Endothelial cell of umbilical vein (primary cell): ENCODE measurements at regions not wholly inside any gene's neighbourhood (a gene's known extent, or its start where the extent isn't known, plus 50 kb on each side); places are given as distances from the start of the nearest gene placed in this dataset.

ENCODE experiments used
- BruUV-seq: library from RNA; stranded (reverse); fragments of 400-500 nt; replicated peaks from 2 replicates; lab custom pipeline; 2021; lab: Mats Ljungman, UMichigan
- CTCF ChIA-PET: fragments of 300-600, 350-600 bp; sonication (Branson Sonifier 250); formaldehyde crosslinking; loops from one replicate; lab custom pipeline; 2021; ENCODE audit warnings: antibody characterized with exemption, inconsistent platforms; lab: Charles Lee
- POLR2A ChIA-PET: fragments of 300-600, 350-600 bp; sonication (Branson Sonifier 250); formaldehyde crosslinking; loops from one replicate; lab custom pipeline; 2021; ENCODE audit warnings: antibody characterized with exemption, inconsistent platforms; lab: Charles Lee
- DNase-seq: peaks from one replicate; pipeline ENCODE4 v3.0.0-alpha.2; 2011; ENCODE audit warnings: low read depth, low spot score
- FAIRE-seq: peaks from 2 replicates; lab custom pipeline; 2011; peaks lifted over from hg19 to GRCh38; lab: Jason Lieb, UNC
- H2AFZ ChIP-seq: 2 replicates; pipeline ENCODE4 v1.6.0; 2012; ENCODE audit warnings: low read depth, low read length, control low read depth, inconsistent platforms
- H3K27ac ChIP-seq: 2 replicates; pipeline ENCODE4 v1.5.1; 2011; ENCODE audit warnings: low read depth, mild to moderate bottlenecking, control low read depth, low read length, moderate library complexity; ENCODE audit not compliant: insufficient read depth
- H3K27me3 ChIP-seq, 2 experiments: 2 replicates each; pipeline versions ENCODE4 v1.6.0 to v1.6.1; 2011; ENCODE audit warnings: low read length in 2 of 2, mixed read lengths in 1 of 2; ENCODE audit not compliant: control insufficient read depth in 2 of 2, insufficient read depth in 2 of 2
- H3K36me3 ChIP-seq, 2 experiments: 2 replicates in 1 of 2; 3 replicates in 1 of 2; pipeline ENCODE4 v1.5.1; 2011; ENCODE audit warnings: low read length in 2 of 2, mild to moderate bottlenecking in 1 of 2, moderate library complexity in 1 of 2; ENCODE audit not compliant: control insufficient read depth in 2 of 2, insufficient read depth in 2 of 2; ENCODE audit errors: extremely low read depth in 1 of 2
- H3K4me1 ChIP-seq: 3 replicates; pipeline ENCODE4 v1.5.1; 2011; ENCODE audit warnings: mild to moderate bottlenecking, low read length; ENCODE audit not compliant: control insufficient read depth, insufficient read depth; ENCODE audit errors: extremely low read depth
- H3K4me2 ChIP-seq: 2 replicates; pipeline ENCODE4 v1.6.1; 2011; ENCODE audit warnings: low read length, control low read depth, mixed read lengths; ENCODE audit not compliant: insufficient read depth
- H3K4me3 ChIP-seq, 3 experiments: fragments of 200-600 bp in 1 of 3; sonication (generic), shearing (Covaris generic) in 1 of 3; replicated peaks in 1 of 3; 2 replicates each; pipeline ENCODE4 v1.5.1; 2011 to 2016; ENCODE audit warnings: control low read depth in 3 of 3, low read length in 3 of 3, mild to moderate bottlenecking in 2 of 3, inconsistent platforms in 1 of 3, low read depth in 1 of 3, moderate library complexity in 1 of 3; ENCODE audit not compliant: insufficient read depth in 1 of 3
- H3K79me2 ChIP-seq: 2 replicates; pipeline ENCODE4 v1.6.0; 2012; ENCODE audit warnings: low read length, inconsistent platforms; ENCODE audit not compliant: control insufficient read depth, insufficient read depth
- H3K9ac ChIP-seq: replicated peaks from 2 replicates; pipeline ENCODE3; 2011; ENCODE audit warnings: low read length, control low read depth; ENCODE audit not compliant: insufficient read depth; ENCODE audit errors: extremely low read depth
- H3K9me1 ChIP-seq: replicated peaks from 3 replicates; pipeline ENCODE4 v1.6.0; 2011; ENCODE audit warnings: mild to moderate bottlenecking, low read length; ENCODE audit not compliant: control insufficient read depth, insufficient read depth; ENCODE audit errors: extremely low read depth
- H3K9me3 ChIP-seq: replicated peaks from 2 replicates; pipeline ENCODE4 v1.5.1; 2012; ENCODE audit warnings: low read length, inconsistent platforms; ENCODE audit not compliant: control insufficient read depth, insufficient read depth
- H4K20me1 ChIP-seq: replicated peaks from 2 replicates; pipeline ENCODE3; 2011; ENCODE audit warnings: mild to moderate bottlenecking, low read length; ENCODE audit not compliant: control insufficient read depth, insufficient read depth; ENCODE audit errors: extremely low read depth
- EZH2 ChIP-seq: IDR thresholded peaks from 2 replicates; pipeline ENCODE4 v1.6.1; 2012; ENCODE audit warnings: borderline replicate concordance, low read depth, mild to moderate bottlenecking, moderate library complexity, low read length, inconsistent platforms; ENCODE audit not compliant: severe bottlenecking
- FOS ChIP-seq: IDR thresholded peaks from 2 replicates; pipeline ENCODE4 v1.6.1; 2011; ENCODE audit warnings: mild to moderate bottlenecking, low read length, moderate library complexity, borderline replicate concordance; ENCODE audit not compliant: insufficient read depth
- GATA2 ChIP-seq: IDR thresholded peaks from 2 replicates; pipeline ENCODE4 v1.7.0; 2011; ENCODE audit warnings: low read depth, mild to moderate bottlenecking, moderate library complexity, mixed read lengths, low read length; ENCODE audit not compliant: insufficient read length, insufficient read depth
- MYC ChIP-seq: IDR thresholded peaks from one replicate; pipeline ENCODE4 v1.6.1; 2011; ENCODE audit warnings: mild to moderate bottlenecking, low read depth, low read length
- POLR2AphosphoS5 ChIP-seq: IDR thresholded peaks from 2 replicates; pipeline ENCODE4 v1.6.1; 2012; ENCODE audit warnings: low read depth, mild to moderate bottlenecking, control low read depth, low read length, moderate library complexity; ENCODE audit not compliant: insufficient read depth
- dilution Hi-C: fragments of 300-500 bp; cut with MboI; formaldehyde crosslinking; loops from one replicate; pipeline ENCODE4 v1.15.0; 2019; ENCODE audit warnings: low sequenced_read_pairs; ENCODE audit not compliant: extremely low pct_ligation_motif_present
- intact Hi-C: fragments of 100-400 bp; cut with micrococcal nuclease; formaldehyde crosslinking; loops from one replicate; pipeline ENCODE4 v1.10.0; 2022
- TF ChIP-seq, protein P1 (sequence below), 2 donors: IDR thresholded peaks; 1 replicate in 1 of 2; 2 replicates in 1 of 2; pipeline ENCODE4 v1.5.1; 2011; ENCODE audit warnings: low read length in 2 of 2, mild to moderate bottlenecking in 2 of 2, moderate library complexity in 2 of 2, control low read depth in 1 of 2, inconsistent platforms in 1 of 2, low read depth in 1 of 2; ENCODE audit not compliant: insufficient read depth in 1 of 2; ENCODE audit errors: extremely low read depth in 1 of 2

- FAIRE-seq = no peak
- ChIA-PET CTCF (no interaction called here), POLR2A (no interaction called here)
- H3K9ac ChIP-seq = no peak overlapping the region
- no peaks in the 10 kb centered on the region for H3K27me3 ChIP-seq
- dilution Hi-C loops = no loop called here
- no peak overlapping the region for H3K4me3 ChIP-seq
- H3K9me3 ChIP-seq = no peaks in the 10 kb centered on the region
- no peak overlapping the region for H3K4me2 ChIP-seq
- no peak overlapping the region for H2AFZ ChIP-seq
- no peaks in the 10 kb centered on the region for H4K20me1 ChIP-seq
- H3K36me3 ChIP-seq = no peaks in the 10 kb centered on the region
- no peaks in the 10 kb centered on the region for H3K4me1 ChIP-seq
- BruUV-seq = no TSS peak
- no peak overlapping the region for H3K27ac ChIP-seq
- intact Hi-C loops = no loop called here
- no peak for TF ChIP-seq MYC
- no peak for TF ChIP-seq GATA2
- no peak for TF ChIP-seq EZH2
- no peak for TF ChIP-seq FOS
- TF ChIP-seq, protein P1, sequence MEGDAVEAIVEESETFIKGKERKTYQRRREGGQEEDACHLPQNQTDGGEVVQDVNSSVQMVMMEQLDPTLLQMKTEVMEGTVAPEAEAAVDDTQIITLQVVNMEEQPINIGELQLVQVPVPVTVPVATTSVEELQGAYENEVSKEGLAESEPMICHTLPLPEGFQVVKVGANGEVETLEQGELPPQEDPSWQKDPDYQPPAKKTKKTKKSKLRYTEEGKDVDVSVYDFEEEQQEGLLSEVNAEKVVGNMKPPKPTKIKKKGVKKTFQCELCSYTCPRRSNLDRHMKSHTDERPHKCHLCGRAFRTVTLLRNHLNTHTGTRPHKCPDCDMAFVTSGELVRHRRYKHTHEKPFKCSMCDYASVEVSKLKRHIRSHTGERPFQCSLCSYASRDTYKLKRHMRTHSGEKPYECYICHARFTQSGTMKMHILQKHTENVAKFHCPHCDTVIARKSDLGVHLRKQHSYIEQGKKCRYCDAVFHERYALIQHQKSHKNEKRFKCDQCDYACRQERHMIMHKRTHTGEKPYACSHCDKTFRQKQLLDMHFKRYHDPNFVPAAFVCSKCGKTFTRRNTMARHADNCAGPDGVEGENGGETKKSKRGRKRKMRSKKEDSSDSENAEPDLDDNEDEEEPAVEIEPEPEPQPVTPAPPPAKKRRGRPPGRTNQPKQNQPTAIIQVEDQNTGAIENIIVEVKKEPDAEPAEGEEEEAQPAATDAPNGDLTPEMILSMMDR (IDR thresholded peaks at IDR 0.05; ENCODE audit: extremely low read depth in 1 of 2, insufficient read depth in 1 of 2, low read depth in 1 of 2, low read length in 2 of 2) = no peak
- no peak for TF ChIP-seq POLR2AphosphoS5
- no peaks in the 10 kb centered on the region for H3K9me1 ChIP-seq
- DNase-seq = no peak
- no peaks in the 10 kb centered on the region for H3K79me2 ChIP-seq
Observed at GRCh38 chr10:65033957-65034356, 1512.8 kb downstream of the REEP3 start.

GRCh38 chr10:65040796-65041195 is 1519.6 kb downstream of the REEP3 start:
- no peak overlapping the region for H3K27ac ChIP-seq
- CTCF ChIA-PET = interaction anchor here (1.2 kb wide), 1 partner anchor 27 kb away, joined by 3 read pairs; no protein-coding TSS in a partner anchor
- POLR2A ChIA-PET = no interaction called here
- H3K4me3 ChIP-seq = no peak overlapping the region
- dilution Hi-C loops = no loop called here
- H3K79me2 ChIP-seq = no peaks in the 10 kb centered on the region
- H3K27me3 ChIP-seq = no peaks in the 10 kb centered on the region
- TF ChIP-seq MYC (no peak), FOS (peak; percentile 18)
- FAIRE-seq = no peak
- intact Hi-C loops = no loop called here
- peak; percentile 17 for DNase-seq
- no peaks in the 10 kb centered on the region for H3K4me1 ChIP-seq
- H3K36me3 ChIP-seq = no peaks in the 10 kb centered on the region
- no peaks in the 10 kb centered on the region for H4K20me1 ChIP-seq
- no peaks in the 10 kb centered on the region for H3K9me1 ChIP-seq
- no TSS peak for BruUV-seq
- no peak overlapping the region for H3K9ac ChIP-seq
- no peak overlapping the region for H2AFZ ChIP-seq
- H3K9me3 ChIP-seq = no peaks in the 10 kb centered on the region
- no peak overlapping the region for H3K4me2 ChIP-seq
